BLaER1 treated with 17β-estradiol and CSF1 and Interleukin-3, amounts not matched to agents 10 nM and 100 nM (cell line): ENCODE measurements at regions not wholly inside any gene's neighbourhood (a gene's known extent, or its start where the extent isn't known, plus 50 kb on each side); places are given as distances from the start of the nearest gene placed in this dataset.

Source experiments
- H3K27ac ChIP-seq, 11 experiments: shearing (Covaris generic); formaldehyde crosslinking; 2 replicates each; pipeline ENCODE4 v1.8.1; 2022
- H3K27me3 ChIP-seq, 11 experiments: shearing (Covaris generic); formaldehyde crosslinking; 2 replicates each; pipeline ENCODE4 v1.8.1; 2022
- H3K36me3 ChIP-seq, 11 experiments: shearing (Covaris generic); formaldehyde crosslinking; 2 replicates each; pipeline ENCODE4 v1.8.1; 2022
- H3K4me1 ChIP-seq, 10 experiments: shearing (Covaris generic); formaldehyde crosslinking; 2 replicates each; pipeline ENCODE4 v1.8.1; 2022
- H3K4me2 ChIP-seq, 11 experiments: shearing (Covaris generic); formaldehyde crosslinking; 2 replicates each; pipeline ENCODE4 v1.8.1; 2022
- H3K4me3 ChIP-seq, 10 experiments: shearing (Covaris generic); formaldehyde crosslinking; 2 replicates each; pipeline ENCODE4 v1.8.1; 2022
- H3K9ac ChIP-seq, 11 experiments: shearing (Covaris generic); formaldehyde crosslinking; 2 replicates each; pipeline ENCODE4 v1.8.1; 2022
- H3K9me3 ChIP-seq, 11 experiments: shearing (Covaris generic); formaldehyde crosslinking; replicated peaks in 1 of 11; 2 replicates each; pipeline ENCODE4 v1.8.1; 2022
- H4K20me1 ChIP-seq, 11 experiments: shearing (Covaris generic); formaldehyde crosslinking; 2 replicates each; pipeline ENCODE4 v1.8.1; 2022
- Cebpa-rat ChIP-seq, 11 experiments: shearing (Covaris generic); IDR thresholded peaks; 2 replicates each; pipeline ENCODE4 v1.8.1; 2022

GRCh38 chr3:152516216-152516615 is 247.5 kb downstream of the MBNL1 start:
- Histone ChIP-seq H3K4me3 (no peak overlapping the region), H3K4me1 (peaks cover 0 to 4% (median 0%) of the 10 kb centered on the region in 10 experiments; a peak in 3 of 20 replicates), H3K36me3 (no peaks in the 10 kb centered on the region), H3K27ac (no peak overlapping the region), H3K9me3 (no peaks in the 10 kb centered on the region), H3K27me3 (no peaks in the 10 kb centered on the region), H3K9ac (no peak overlapping the region), H4K20me1 (no peaks in the 10 kb centered on the region), H3K4me2 (peak overlapping the region in 1 of 11 experiments; percentile 12; a peak in 1 of 22 replicates)
- no peak for TF ChIP-seq Cebpa-rat (IDR thresholded peaks at IDR 0.05)

- Histone ChIP-seq H3K4me3 (no peak overlapping the region), H3K36me3 (no peaks in the 10 kb centered on the region), H3K9me3 (no peaks in the 10 kb centered on the region), H3K4me2 (no peak overlapping the region), H3K27me3 (no peaks in the 10 kb centered on the region), H3K9ac (no peak overlapping the region), H3K4me1 (peaks cover 0 to 4% (median 0%) of the 10 kb centered on the region in 10 experiments; a peak in 3 of 20 replicates), H3K27ac (no peak overlapping the region), H4K20me1 (no peaks in the 10 kb centered on the region)
- TF ChIP-seq Cebpa-rat (IDR thresholded peaks at IDR 0.05) = no peak
Measured at GRCh38 chr3:152517502-152517901, 248.8 kb downstream of the MBNL1 start.

- Histone ChIP-seq H3K4me3 (no peak overlapping the region), H3K4me2 (no peak overlapping the region)
Measured at GRCh38 chr3:152518346-152518745, 249.6 kb downstream of the MBNL1 start.

GRCh38 chr3:152519376-152519775 is 250.6 kb downstream of the MBNL1 start:
- Histone ChIP-seq H3K9me3 (no peaks in the 10 kb centered on the region), H3K27me3 (no peaks in the 10 kb centered on the region), H4K20me1 (no peaks in the 10 kb centered on the region), H3K4me3 (no peak overlapping the region), H3K4me2 (no peak overlapping the region), H3K27ac (no peak overlapping the region), H3K4me1 (peaks cover 0 to 4% (median 0%) of the 10 kb centered on the region in 10 experiments; a peak in 3 of 20 replicates), H3K36me3 (no peaks in the 10 kb centered on the region), H3K9ac (no peak overlapping the region)
- no peak for TF ChIP-seq Cebpa-rat (IDR thresholded peaks at IDR 0.05)

More at GRCh38 chr3:152518346-152518745, 249.6 kb downstream of the MBNL1 start:
- peaks cover 0 to 4% (median 0%) of the 10 kb centered on the region in 10 experiments; a peak in 3 of 20 replicates for H3K4me1 ChIP-seq
- H4K20me1 ChIP-seq = no peaks in the 10 kb centered on the region
- H3K9ac ChIP-seq = no peak overlapping the region
- H3K27me3 ChIP-seq = no peaks in the 10 kb centered on the region
- no peaks in the 10 kb centered on the region for H3K9me3 ChIP-seq
- no peak for TF ChIP-seq Cebpa-rat (IDR thresholded peaks at IDR 0.05)
- no peaks in the 10 kb centered on the region for H3K36me3 ChIP-seq
- no peak overlapping the region for H3K27ac ChIP-seq

- H3K9ac ChIP-seq = no peak overlapping the region
- no peak overlapping the region for H3K4me2 ChIP-seq
- H3K27me3 ChIP-seq = no peaks in the 10 kb centered on the region
- TF ChIP-seq Cebpa-rat (IDR thresholded peaks at IDR 0.05) = no peak
- H3K4me3 ChIP-seq = no peak overlapping the region
- no peaks in the 10 kb centered on the region for H3K36me3 ChIP-seq
- H3K27ac ChIP-seq = no peak overlapping the region
- no peaks in the 10 kb centered on the region for H3K4me1 ChIP-seq
- H3K9me3 ChIP-seq = no peaks in the 10 kb centered on the region
- H4K20me1 ChIP-seq = no peaks in the 10 kb centered on the region
Measured at GRCh38 chr3:152522036-152522435, 253.3 kb downstream of the MBNL1 start.

- Histone ChIP-seq H3K9me3 (no peaks in the 10 kb centered on the region), H3K4me2 (no peak overlapping the region), H3K36me3 (no peaks in the 10 kb centered on the region), H3K27ac (no peak overlapping the region), H3K4me1 (no peaks in the 10 kb centered on the region), H3K27me3 (no peaks in the 10 kb centered on the region), H3K9ac (no peak overlapping the region), H4K20me1 (no peaks in the 10 kb centered on the region), H3K4me3 (no peak overlapping the region)
- TF ChIP-seq Cebpa-rat (IDR thresholded peaks at IDR 0.05) = no peak
Measured at GRCh38 chr3:152524198-152525140, 255.7 kb downstream of the MBNL1 start.

GRCh38 chr3:152531717-152532116 is 263.0 kb downstream of the MBNL1 start:
- no peaks in the 10 kb centered on the region for H4K20me1 ChIP-seq
- no peaks in the 10 kb centered on the region for H3K4me1 ChIP-seq
- H3K4me3 ChIP-seq = no peak overlapping the region
- no peak overlapping the region for H3K4me2 ChIP-seq
- no peak for TF ChIP-seq Cebpa-rat (IDR thresholded peaks at IDR 0.05)
- peaks cover 5 to 22% (median 15%) of the 10 kb centered on the region in 11 experiments; a peak in 14 of 22 replicates for H3K9me3 ChIP-seq
- H3K27ac ChIP-seq = no peak overlapping the region
- H3K27me3 ChIP-seq = no peaks in the 10 kb centered on the region
- no peak overlapping the region for H3K9ac ChIP-seq
- no peaks in the 10 kb centered on the region for H3K36me3 ChIP-seq

GRCh38 chr3:152538518-152538917 is 269.8 kb downstream of the MBNL1 start:
- H3K27me3 ChIP-seq = no peaks in the 10 kb centered on the region
- H3K9me3 ChIP-seq = peaks cover 13 to 40% (median 22%) of the 10 kb centered on the region in 11 experiments; a peak in 20 of 22 replicates
- H3K9ac ChIP-seq = no peak overlapping the region
- no peaks in the 10 kb centered on the region for H3K4me1 ChIP-seq
- no peak overlapping the region for H3K4me3 ChIP-seq
- no peak overlapping the region for H3K27ac ChIP-seq
- no peak overlapping the region for H3K4me2 ChIP-seq
- TF ChIP-seq Cebpa-rat (IDR thresholded peaks at IDR 0.05) = no peak
- H3K36me3 ChIP-seq = no peaks in the 10 kb centered on the region
- no peaks in the 10 kb centered on the region for H4K20me1 ChIP-seq

- H3K27me3 ChIP-seq = no peaks in the 10 kb centered on the region
- no peak overlapping the region for H3K4me2 ChIP-seq
- no peaks in the 10 kb centered on the region for H3K4me1 ChIP-seq
- no peak overlapping the region for H3K9ac ChIP-seq
- no peak for TF ChIP-seq Cebpa-rat (IDR thresholded peaks at IDR 0.05)
- H3K9me3 ChIP-seq = peaks cover 13 to 40% (median 22%) of the 10 kb centered on the region in 11 experiments; a peak in 20 of 22 replicates
- no peaks in the 10 kb centered on the region for H4K20me1 ChIP-seq
- H3K36me3 ChIP-seq = no peaks in the 10 kb centered on the region
- H3K4me3 ChIP-seq = no peak overlapping the region
- H3K27ac ChIP-seq = no peak overlapping the region
Measured at GRCh38 chr3:152539191-152539764, 270.5 kb downstream of the MBNL1 start.
